H1 (cell line): ENCODE measurements at regions not wholly inside any gene's neighbourhood (a gene's known extent, or its start where the extent isn't known, plus 50 kb on each side); places are given as distances from the start of the nearest gene placed in this dataset.

Experiments used
- CTCF ChIA-PET: fragments of 300-600 bp; sonication (Branson Sonifier 250); formaldehyde crosslinking; loops from one replicate; lab custom pipeline; 2021; ENCODE audit not compliant: partially characterized antibody; lab: Charles Lee
- POLR2A ChIA-PET: fragments of 300-600 bp; sonication (Branson Sonifier 250); formaldehyde crosslinking; loops from one replicate; lab custom pipeline; 2021; ENCODE audit warnings: inconsistent platforms; ENCODE audit not compliant: partially characterized antibody; lab: Charles Lee
- DNase-seq, 2 experiments: peaks; one replicate each; pipeline versions ENCODE4 v3.0.0 to v3.0.0-alpha.2; 2010 to 2022; ENCODE audit warnings: low spot score in 2 of 2, low read depth in 1 of 2, mixed read lengths in 1 of 2
- FAIRE-seq: peaks from 2 replicates; lab custom pipeline; 2011; peaks lifted over from hg19 to GRCh38; lab: Jason Lieb, UNC
- H2AFZ ChIP-seq: 2 replicates; pipeline ENCODE4 v1.8.1; 2012; ENCODE audit warnings: low read length, inconsistent platforms
- H2AK5ac ChIP-seq: 2 replicates; pipeline ENCODE4 v1.6.1; 2013; ENCODE audit warnings: low read depth, low read length
- H2BK120ac ChIP-seq: replicated peaks from 2 replicates; pipeline ENCODE3; 2013; ENCODE audit warnings: low read depth, low read length, inconsistent platforms
- H2BK12ac ChIP-seq: 2 replicates; pipeline ENCODE4 v1.6.1; 2013; ENCODE audit warnings: low read depth, low read length
- H2BK15ac ChIP-seq: 2 replicates; pipeline ENCODE4 v1.6.1; 2013; ENCODE audit warnings: low read length
- H2BK20ac ChIP-seq: 2 replicates; pipeline ENCODE4 v1.6.1; 2013; ENCODE audit warnings: low read length
- H2BK5ac ChIP-seq: 2 replicates; pipeline ENCODE4 v1.6.1; 2013; ENCODE audit warnings: low read depth, low read length
- H3K14ac ChIP-seq: 2 replicates; pipeline ENCODE4 v1.6.1; 2013; ENCODE audit warnings: inconsistent platforms; ENCODE audit not compliant: insufficient read length
- H3K18ac ChIP-seq: 2 replicates; pipeline ENCODE4 v1.6.1; 2013; ENCODE audit warnings: low read length; ENCODE audit errors: extremely low read depth
- H3K23ac ChIP-seq: 2 replicates; pipeline ENCODE4 v1.6.1; 2013; ENCODE audit warnings: inconsistent platforms; ENCODE audit not compliant: insufficient read length
- H3K23me2 ChIP-seq: 2 replicates; pipeline ENCODE4 v1.6.1; 2013; ENCODE audit warnings: low read depth, low read length
- H3K27ac ChIP-seq: 2 replicates; pipeline ENCODE4 v1.6.1; 2011; ENCODE audit warnings: low read depth, low read length, inconsistent platforms
- H3K27me3 ChIP-seq, 4 experiments: replicated peaks in 1 of 4; 1 replicate in 1 of 4; 2 replicates in 3 of 4; pipeline versions ENCODE4 v1.6.1 to v1.8.1; 2011 to 2013; ENCODE audit warnings: low read length in 3 of 4, mild to moderate bottlenecking in 3 of 4, inconsistent platforms in 2 of 4, mixed read lengths in 2 of 4, moderate library complexity in 1 of 4; ENCODE audit not compliant: control insufficient read depth in 3 of 4, insufficient read depth in 3 of 4; ENCODE audit errors: extremely low read depth in 1 of 4
- H3K36me3 ChIP-seq, 4 experiments: 2 replicates each; pipeline versions ENCODE4 v1.6.1 to v1.8.1; 2011 to 2013; ENCODE audit warnings: mild to moderate bottlenecking in 4 of 4, low read length in 3 of 4, moderate library complexity in 2 of 4, control low read depth in 1 of 4, inconsistent platforms in 1 of 4; ENCODE audit not compliant: insufficient read depth in 4 of 4, control insufficient read depth in 2 of 4
- H3K4ac ChIP-seq: replicated peaks from 2 replicates; pipeline ENCODE3; 2013; ENCODE audit warnings: low read length, low read depth, mixed read lengths, inconsistent platforms; ENCODE audit not compliant: insufficient read length
- H3K4me1 ChIP-seq, 4 experiments: replicated peaks in 1 of 4; 1 replicate in 1 of 4; 2 replicates in 3 of 4; pipeline versions ENCODE4 v1.6.1 to v1.8.1; 2011 to 2013; ENCODE audit warnings: low read length in 3 of 4, inconsistent platforms in 2 of 4, mixed read lengths in 1 of 4; ENCODE audit not compliant: insufficient read depth in 4 of 4, control insufficient read depth in 3 of 4
- H3K4me2 ChIP-seq, 2 experiments: 2 replicates each; pipeline versions ENCODE4 v1.6.1 to v1.8.1; 2011 to 2013; ENCODE audit warnings: low read depth in 2 of 2, low read length in 2 of 2, control low read depth in 1 of 2, inconsistent platforms in 1 of 2, mild to moderate bottlenecking in 1 of 2; ENCODE audit not compliant: insufficient read depth in 1 of 2
- H3K4me3 ChIP-seq, 4 experiments: fragments of 200-600, 300-600 bp in 1 of 4; sonication (generic), shearing (Covaris generic), sonication (Bioruptor Twin) in 1 of 4; 2 replicates each; pipeline versions ENCODE4 v1.5.1 to v1.8.1; 2011 to 2016; ENCODE audit warnings: low read length in 4 of 4, low read depth in 3 of 4, control low read depth in 2 of 4, inconsistent platforms in 2 of 4, mild to moderate bottlenecking in 2 of 4, mixed read lengths in 1 of 4, moderate library complexity in 1 of 4; ENCODE audit not compliant: insufficient read depth in 2 of 4; ENCODE audit errors: extremely low read depth in 1 of 4
- H3K56ac ChIP-seq: replicated peaks from 2 replicates; pipeline ENCODE3; 2013; ENCODE audit warnings: low read depth, mild to moderate bottlenecking, mixed read lengths, low read length, inconsistent platforms; ENCODE audit not compliant: insufficient read length
- H3K79me1 ChIP-seq: 2 replicates; pipeline ENCODE4 v1.6.1; 2013; ENCODE audit warnings: low read depth, low read length, control low read depth
- H3K79me2 ChIP-seq, 2 experiments: 2 replicates each; pipeline versions ENCODE4 v1.6.1 to v1.8.1; 2012 to 2013; ENCODE audit warnings: low read length in 2 of 2, mild to moderate bottlenecking in 2 of 2, inconsistent platforms in 1 of 2; ENCODE audit not compliant: insufficient read depth in 2 of 2, control insufficient read depth in 1 of 2
- H3K9ac ChIP-seq, 4 experiments: replicated peaks in 1 of 4; 1 replicate in 1 of 4; 2 replicates in 3 of 4; pipeline versions ENCODE4 v1.6.1 to v1.8.1; 2011 to 2013; ENCODE audit warnings: low read depth in 3 of 4, low read length in 3 of 4, control low read depth in 2 of 4, mild to moderate bottlenecking in 2 of 4, moderate library complexity in 2 of 4, inconsistent platforms in 1 of 4; ENCODE audit errors: extremely low read depth in 1 of 4
- H3K9me3 ChIP-seq, 2 experiments: 2 replicates each; pipeline versions ENCODE4 v1.6.1 to v1.8.1; 2012 to 2013; ENCODE audit warnings: mild to moderate bottlenecking in 2 of 2, moderate library complexity in 2 of 2, control low read depth in 1 of 2, inconsistent platforms in 1 of 2, low read depth in 1 of 2, low read length in 1 of 2, mixed read lengths in 1 of 2; ENCODE audit not compliant: insufficient read depth in 2 of 2
- H4K20me1 ChIP-seq, 2 experiments: replicated peaks in 1 of 2; 2 replicates each; pipeline versions ENCODE3 to v1.8.1; 2011 to 2013; ENCODE audit warnings: inconsistent platforms in 2 of 2, low read length in 2 of 2, mild to moderate bottlenecking in 1 of 2; ENCODE audit not compliant: insufficient read depth in 2 of 2, control insufficient read depth in 1 of 2
- H4K5ac ChIP-seq: 2 replicates; pipeline ENCODE4 v1.6.1; 2013; ENCODE audit warnings: low read length, low read depth, mixed read lengths, inconsistent platforms; ENCODE audit not compliant: insufficient read length
- H4K8ac ChIP-seq: 2 replicates; pipeline ENCODE4 v1.8.0; 2013; ENCODE audit warnings: mild to moderate bottlenecking, moderate library complexity, low read length, inconsistent platforms; ENCODE audit not compliant: insufficient read depth; ENCODE audit errors: extremely low read depth
- H4K91ac ChIP-seq: replicated peaks from 2 replicates; pipeline ENCODE3; 2013; ENCODE audit warnings: low read length, mixed read lengths, inconsistent platforms; ENCODE audit not compliant: insufficient read length
- SUZ12 ChIP-seq: fragments of 200-600 bp; sonication (generic); IDR thresholded peaks from 2 replicates; pipeline ENCODE4 v1.6.1; 2012; ENCODE audit warnings: mild to moderate bottlenecking, inconsistent platforms, low read length, moderate library complexity, mixed read lengths
- WGBS, 2 experiments: shearing (Covaris generic) in 1 of 2; methylation state at CpG; one replicate each; pipeline versions ENCODE4 v1.1.6 to v1.1.7; 2013 to 2015; ENCODE audit warnings: low lambda C conversion rate in 2 of 2, mixed read lengths in 2 of 2, inconsistent platforms in 1 of 2, low coverage in 1 of 2, missing lambda C conversion rate in 1 of 2; ENCODE audit not compliant: insufficient replicate concordance in 2 of 2, insufficient coverage in 1 of 2, insufficient read length in 1 of 2; ENCODE audit errors: extremely low coverage in 1 of 2, missing lambda C conversion rate in 1 of 2; 5-methylcytosine and 5-hydroxymethylcytosine counted together

GRCh38 chr4:29131304-29131703 lies 1588.9 kb upstream of the PCDH7 start:
- H3K23ac ChIP-seq, result no peak overlapping the region
- H3K4ac ChIP-seq, result no peak overlapping the region
- H2BK12ac ChIP-seq, result no peak overlapping the region
- H2BK15ac ChIP-seq, result no peak overlapping the region
- no peak overlapping the region for H2BK5ac ChIP-seq
- H3K4me1 ChIP-seq, result no peaks in the 10 kb centered on the region
- no peak overlapping the region for H3K56ac ChIP-seq
- H3K27ac ChIP-seq, result no peak overlapping the region
- H3K14ac ChIP-seq, result no peak overlapping the region
- no peak overlapping the region for H2AK5ac ChIP-seq
- H3K9ac ChIP-seq, result no peak overlapping the region
- H3K4me2 ChIP-seq, result no peak overlapping the region
- no peak overlapping the region for H2BK20ac ChIP-seq
- no peak overlapping the region for H4K91ac ChIP-seq
- H3K79me1 ChIP-seq, result no peaks in the 10 kb centered on the region
- DNase-seq (no peak), FAIRE-seq (no peak)
- no peaks in the 10 kb centered on the region for H3K36me3 ChIP-seq
- H2BK120ac ChIP-seq, result no peak overlapping the region
- H3K18ac ChIP-seq, result no peak overlapping the region
- no peaks in the 10 kb centered on the region for H3K23me2 ChIP-seq
- H3K4me3 ChIP-seq, result no peak overlapping the region
- H2AFZ ChIP-seq, result no peak overlapping the region
- no peaks in the 10 kb centered on the region for H4K20me1 ChIP-seq
- WGBS, 2 experiments, result 88% methylated on average over 2 of the region's 2 CpGs; no CpG with 5 or more reads in 1 of the 2 experiments
- H3K79me2 ChIP-seq, result no peaks in the 10 kb centered on the region
- H3K27me3 ChIP-seq, result no peaks in the 10 kb centered on the region
- no peaks in the 10 kb centered on the region for H3K9me3 ChIP-seq
- POLR2A ChIA-PET, result no interaction called here
- no peak overlapping the region for H4K5ac ChIP-seq
- CTCF ChIA-PET, result interaction anchor here (1.0 kb wide), 2 partner anchors 34 to 668 kb away, joined by 3 read pairs; no protein-coding TSS in a partner anchor
- H4K8ac ChIP-seq, result no peak overlapping the region
- TF ChIP-seq SUZ12, result no peak
